GM21447 (cell line): ENCODE measurements at regions not wholly inside any gene's neighbourhood (a gene's known extent, or its start where the extent isn't known, plus 50 kb on each side); places are given as distances from the start of the nearest gene placed in this dataset.
"Not testable (repeated sequence)": the region's sequence is repeated elsewhere in the genome, so short reads cannot be mapped to it uniquely, and the experiment has no call there.

Experiments used
- ATAC-seq: cut with Tn5 transposase; IDR thresholded peaks from one replicate; pipeline ENCODE4 v1.9.1; 2021; ENCODE audit not compliant: unreplicated experiment

DNA sequence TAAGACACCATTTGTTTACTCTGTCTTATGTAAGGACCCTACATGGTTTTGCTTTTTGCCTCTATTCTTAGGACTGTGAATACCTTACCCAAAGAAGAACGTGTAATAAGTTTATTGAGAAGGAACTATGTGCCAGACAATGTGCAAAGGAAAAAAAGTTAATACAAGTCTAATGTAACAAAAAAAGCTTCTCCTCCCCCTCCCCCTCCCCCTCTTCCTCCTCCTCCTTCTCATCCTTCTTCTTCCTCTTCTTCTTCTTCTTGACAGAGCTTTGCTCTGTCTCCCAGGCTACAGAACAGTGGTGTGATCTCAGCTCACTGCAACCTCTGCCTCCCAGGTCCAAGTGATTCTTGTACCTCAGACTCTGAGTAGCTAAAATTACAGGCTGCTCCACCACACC is 50.9 kb upstream of the MITF start:
- ATAC-seq: no peak

DNA sequence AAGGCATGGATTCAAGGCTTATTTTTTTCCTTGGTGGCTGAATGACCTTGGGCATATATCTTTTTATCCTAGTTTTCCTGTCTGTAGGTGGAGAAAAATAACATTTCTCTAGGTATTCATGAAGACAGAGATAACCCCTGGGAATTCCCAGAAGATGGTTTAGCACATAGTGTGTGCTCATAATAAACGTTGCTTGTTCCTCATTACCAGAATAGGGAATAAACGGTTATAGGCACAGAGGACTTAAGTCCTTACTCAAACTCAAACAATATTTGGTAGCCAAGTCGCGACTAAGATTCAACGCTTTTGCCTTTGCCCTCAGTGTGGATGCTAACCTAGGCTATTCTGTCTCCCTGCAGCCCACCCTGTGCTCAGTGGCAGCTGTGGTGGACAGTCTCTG is 51.6 kb upstream of the MITF start:
- no peak for ATAC-seq

DNA sequence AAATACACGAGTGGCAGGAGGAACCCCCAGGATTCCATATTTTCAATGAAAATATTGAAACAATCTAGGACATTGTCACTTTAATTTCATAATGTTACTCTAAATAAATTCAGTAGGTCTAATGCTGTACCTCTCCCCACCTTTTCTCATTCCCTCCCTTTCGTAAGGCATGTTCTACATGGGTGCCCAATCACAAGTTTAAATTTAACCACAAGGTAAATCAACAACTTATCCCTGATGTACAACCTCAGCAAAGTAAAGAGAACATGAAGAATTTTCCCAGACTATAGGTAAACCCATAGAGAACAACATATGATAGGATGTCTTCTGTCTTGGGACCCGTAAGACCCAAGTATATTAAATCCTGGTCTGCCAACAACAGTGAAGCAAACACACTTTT is 53.2 kb upstream of the MITF start:
- ATAC-seq: no peak

DNA sequence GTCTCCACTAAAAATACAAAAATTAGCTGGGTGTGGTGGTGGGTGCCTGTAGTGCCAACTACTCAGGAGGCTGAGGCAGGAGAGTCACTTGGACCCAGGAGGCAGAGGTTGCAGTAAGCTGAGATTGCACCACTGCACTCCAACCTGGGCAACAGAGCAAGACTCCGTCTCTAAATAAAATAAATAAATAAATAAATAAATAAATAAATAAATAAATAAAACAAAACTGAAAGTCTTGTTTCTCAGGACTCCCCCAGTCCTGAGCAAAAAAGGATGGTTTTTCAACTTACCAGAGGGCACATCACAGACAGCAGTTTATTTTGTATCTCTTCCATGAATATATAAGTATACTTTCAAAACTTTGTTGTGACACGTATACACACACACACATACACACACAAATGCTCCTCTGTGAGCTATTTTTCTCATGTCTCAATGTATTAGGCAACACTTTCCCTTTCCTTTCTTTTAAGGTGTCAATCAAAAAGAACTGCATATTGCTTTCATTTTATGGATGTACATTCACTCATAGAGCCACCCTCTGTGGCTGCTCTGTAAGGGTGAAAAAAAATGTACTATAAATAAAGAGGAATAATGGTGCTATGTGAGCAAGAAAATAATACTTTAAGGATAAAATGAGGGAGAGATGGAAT is 54.8 kb upstream of the MITF start:
- no peak for ATAC-seq

DNA sequence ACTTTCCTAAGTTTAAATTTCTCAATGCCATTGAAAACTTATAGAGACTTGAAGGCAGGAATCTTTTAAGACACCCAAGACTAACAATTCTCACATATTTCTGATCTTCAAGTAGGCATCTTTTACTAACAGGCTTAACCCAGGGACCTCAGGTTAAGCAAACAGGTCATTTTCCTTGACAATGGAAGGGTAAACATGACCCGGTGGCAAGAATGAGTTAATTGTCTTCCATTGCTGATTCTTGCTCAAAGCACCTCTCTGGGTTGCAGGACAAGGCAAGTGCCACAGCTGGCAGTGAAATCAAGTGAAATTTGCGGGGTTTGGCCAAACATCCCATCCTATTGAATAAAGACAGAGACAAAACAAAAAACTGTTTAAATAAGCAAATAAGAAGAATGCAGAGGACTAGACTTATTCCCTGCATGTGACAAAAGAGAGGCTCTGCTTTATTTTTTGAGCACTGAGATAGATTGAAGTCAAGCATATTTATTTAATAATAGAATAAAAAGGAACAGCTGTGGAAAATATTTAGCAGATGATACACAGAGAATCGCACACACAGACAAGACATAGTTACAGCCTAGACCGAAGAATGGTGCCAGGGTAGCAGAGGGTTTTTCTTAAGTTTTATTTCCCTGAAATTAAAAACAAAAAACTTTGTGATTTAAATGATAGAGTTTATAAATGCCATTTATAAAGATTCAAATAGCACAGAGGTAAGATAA is 56.0 kb upstream of the MITF start:
- no peak for ATAC-seq

DNA sequence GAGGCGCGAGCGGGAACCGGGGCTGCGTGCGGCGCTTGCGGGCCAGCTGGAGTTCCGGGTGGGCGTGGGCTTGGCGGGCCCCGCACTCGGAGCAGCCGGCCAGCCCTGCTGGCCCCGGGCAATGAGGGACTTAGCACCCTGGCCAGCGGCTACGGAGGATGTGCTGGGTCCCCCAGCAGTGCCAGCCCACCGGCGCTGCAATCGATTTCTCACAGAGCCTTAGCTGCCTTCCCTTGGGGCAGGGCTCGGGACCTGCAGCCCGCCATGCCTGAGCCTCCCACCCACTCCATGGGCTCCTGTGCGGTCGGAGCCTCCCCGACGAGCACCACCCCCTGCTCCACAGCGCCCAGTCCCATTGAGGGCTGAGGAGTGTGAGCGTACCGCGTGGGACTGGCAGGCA is 61.8 kb upstream of the MITF start:
- ATAC-seq: not testable (repeated sequence)

DNA sequence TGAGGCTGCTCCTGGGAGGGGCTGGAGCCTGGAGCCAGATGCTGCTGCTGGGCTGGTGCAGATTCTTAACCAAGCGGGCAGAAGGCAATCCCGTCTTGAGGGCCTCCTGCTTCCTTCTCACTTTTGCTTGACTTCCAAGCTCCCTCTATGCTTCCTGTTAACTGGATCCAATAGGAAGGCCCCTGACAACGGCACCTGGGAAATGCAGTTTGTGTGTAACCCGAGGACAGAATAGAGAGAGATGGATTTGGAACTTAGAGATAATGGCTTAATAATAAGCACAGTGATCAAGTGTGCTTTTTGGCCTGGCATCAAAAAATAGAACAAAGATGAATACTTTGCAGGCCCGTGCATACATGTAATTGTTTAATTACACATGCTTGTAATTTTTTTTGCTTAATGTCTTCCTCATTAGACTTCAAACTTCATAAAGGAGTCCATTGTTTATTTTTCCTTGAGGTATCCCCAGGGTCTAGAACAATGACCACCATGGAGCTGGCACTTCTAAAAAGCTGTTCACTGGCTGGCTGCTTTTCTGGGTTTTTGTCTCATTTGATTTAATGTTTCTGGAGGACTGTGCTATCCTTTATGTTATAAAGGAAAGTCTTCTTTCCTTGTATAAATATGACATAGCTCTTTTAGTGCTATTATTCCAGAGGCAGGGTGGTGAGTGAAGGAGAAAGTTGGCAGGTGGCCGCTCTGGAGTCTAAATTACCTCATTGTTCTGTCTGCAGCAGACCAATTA is 63.3 kb upstream of the MITF start:
- ATAC-seq: no peak

DNA sequence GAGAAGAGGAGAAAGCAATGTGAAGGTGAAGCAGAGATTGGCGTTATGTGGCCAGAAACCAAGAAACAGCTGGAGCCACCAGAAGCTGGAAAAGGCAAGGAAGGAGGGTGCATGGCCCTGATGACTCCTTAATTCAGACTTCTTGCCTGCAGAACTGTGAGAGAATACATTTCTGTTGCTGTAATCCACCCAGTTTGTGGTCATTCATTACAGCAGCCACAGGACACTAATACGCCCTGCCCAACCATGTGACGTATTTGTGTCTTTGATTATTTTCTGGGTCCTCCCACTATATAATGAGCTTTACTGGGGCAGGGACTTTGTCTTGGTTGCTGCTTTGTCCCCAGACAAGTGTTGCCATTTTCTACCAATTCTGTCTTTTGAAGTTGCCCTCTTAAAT is 64.5 kb upstream of the MITF start:
- ATAC-seq: no peak

DNA sequence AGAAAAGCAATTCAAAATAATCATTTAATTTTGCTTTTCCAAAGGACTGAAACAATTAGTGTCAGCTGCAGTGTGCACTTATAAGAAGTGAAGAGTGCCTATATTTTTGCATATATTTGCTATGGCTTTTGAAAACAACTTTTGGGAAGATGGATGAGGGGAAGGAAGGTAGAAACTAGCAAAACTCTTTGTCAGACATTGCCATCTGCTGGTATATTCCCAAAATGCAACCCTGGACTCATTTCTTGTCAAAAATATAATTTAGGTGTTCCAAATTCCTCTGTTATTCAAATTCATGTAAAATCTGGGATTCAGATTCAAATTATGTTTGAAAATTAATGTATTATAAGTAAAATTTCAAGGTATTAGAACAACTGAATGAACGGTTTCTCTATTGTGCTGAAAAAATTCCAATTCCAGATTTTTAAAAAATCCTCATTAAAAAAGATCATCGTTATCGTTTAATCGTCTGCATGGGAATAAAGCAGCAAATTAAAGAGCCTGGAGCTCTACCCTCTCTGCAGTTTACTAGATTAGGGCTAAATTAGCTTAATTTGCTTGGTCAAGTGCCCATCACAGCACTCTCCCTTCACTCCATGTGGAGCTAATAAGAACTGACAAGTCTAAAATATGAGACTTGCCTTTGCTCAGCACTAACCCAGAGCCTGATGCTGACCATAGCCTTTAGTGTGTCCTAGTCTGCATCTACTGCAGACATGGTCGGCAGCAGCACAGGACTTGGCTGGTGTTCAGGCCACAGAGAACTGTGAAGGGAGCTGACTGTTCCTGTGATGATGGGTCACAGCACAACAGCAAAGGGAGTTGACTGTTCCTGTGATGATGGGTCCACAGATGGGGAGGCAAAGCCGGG is 67.9 kb upstream of the MITF start:
- ATAC-seq: no peak

DNA sequence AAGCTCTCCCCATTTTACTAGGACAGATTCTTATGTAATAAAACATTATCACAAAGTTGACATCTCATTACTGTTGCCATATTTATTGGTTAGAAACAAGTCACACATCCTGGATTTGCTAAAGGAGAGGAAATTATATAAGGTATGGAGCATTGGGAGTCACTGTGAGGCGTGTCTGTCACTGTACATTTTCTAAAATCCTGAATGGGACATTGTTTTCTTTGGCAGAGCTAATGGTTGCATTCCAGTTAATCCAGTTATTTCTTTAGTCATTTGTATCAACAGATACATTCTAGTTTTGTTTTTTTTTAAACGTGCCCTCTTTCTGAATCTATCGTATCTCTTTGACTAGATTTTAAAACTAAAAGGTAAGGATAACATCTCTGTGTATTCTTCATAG is 70.2 kb upstream of the MITF start:
- ATAC-seq: no peak

DNA sequence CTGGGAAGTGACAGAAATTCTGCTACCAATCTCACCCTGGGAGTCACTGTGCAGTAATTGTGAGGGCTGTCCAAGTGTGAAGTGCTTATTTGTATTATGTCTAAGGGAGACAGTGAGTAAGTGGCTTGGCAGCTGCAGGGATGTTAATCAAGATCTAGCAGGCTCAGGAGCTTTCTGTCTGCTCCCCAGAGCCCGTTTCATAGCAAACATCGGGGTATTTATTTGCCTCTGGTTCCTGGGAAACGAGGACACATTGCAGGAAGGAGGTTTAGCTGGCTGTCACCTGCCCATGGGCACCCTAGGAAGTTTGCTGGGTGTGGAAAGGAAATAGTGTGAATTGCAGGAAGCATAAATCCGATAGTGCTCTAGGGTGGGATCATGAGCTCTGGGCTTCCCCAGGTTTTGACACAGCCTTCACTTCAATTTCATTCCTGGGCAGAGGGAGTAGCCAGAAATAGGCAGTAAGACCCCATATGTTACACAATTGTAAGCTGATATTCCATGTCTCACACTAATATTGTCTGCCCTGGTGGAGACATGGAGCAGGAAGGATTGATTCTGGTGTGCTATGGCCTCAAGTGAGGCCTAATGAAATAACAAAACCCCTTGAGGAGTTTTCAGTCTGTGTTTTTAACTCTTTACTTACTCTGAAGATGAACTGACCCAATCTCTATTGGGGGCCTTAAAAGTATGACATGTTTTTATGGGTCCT is 74.1 kb upstream of the MITF start:
- no peak for ATAC-seq

DNA sequence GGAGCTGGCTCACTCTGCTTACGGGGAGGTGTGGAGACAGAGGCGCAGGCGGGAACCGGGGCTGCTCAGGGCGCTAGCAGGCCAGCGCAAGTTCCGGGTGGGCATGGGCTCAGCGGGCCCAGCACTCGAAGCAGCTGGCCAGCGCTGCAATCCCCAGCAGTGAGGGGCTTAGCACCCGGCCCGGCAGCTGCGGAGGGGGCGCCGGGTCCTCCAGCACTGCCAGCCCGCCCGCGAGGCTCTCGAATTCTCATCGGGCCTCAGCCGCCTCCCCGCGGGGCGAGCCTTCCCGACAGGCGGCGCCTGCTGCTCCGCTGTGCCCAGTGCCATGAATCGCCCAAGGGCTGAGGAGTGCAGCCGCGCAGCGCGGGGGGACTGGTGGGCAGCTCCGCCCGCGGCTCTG is 78.6 kb upstream of the MITF start:
- ATAC-seq: no peak

DNA sequence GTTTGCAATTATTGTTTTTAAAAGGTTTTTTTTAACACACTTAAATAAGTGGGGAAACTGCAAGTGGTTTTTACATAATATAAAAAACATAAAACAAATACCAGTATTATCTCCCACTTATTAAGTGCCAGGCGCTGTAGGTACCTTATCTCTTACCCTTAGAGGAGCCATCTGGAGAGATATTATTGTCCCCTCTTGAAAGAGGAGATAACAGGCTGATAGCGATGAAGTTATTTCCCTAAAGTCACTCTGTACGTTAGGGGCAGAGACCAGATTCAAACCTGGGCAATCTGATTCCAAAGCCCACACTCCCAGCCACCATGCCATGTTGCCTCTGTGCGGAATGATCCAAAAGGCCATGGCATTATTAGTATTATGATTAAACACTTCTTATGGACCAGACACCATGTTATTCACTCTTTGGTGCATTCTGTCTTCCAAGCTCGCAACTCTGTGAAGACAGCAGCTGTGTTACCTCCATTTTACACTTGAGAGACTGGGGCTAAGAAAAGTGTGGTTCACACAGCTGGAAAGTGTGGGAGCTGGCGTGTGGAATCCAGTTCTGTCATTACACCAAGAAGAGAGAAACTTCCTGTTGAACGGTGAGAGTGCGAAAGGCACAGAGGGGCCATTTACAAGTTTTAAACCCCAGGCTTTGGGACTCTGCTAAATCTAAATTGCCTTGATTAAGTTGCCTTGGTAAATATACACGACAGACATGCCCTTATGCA is 79.9 kb upstream of the MITF start:
- ATAC-seq: no peak

DNA sequence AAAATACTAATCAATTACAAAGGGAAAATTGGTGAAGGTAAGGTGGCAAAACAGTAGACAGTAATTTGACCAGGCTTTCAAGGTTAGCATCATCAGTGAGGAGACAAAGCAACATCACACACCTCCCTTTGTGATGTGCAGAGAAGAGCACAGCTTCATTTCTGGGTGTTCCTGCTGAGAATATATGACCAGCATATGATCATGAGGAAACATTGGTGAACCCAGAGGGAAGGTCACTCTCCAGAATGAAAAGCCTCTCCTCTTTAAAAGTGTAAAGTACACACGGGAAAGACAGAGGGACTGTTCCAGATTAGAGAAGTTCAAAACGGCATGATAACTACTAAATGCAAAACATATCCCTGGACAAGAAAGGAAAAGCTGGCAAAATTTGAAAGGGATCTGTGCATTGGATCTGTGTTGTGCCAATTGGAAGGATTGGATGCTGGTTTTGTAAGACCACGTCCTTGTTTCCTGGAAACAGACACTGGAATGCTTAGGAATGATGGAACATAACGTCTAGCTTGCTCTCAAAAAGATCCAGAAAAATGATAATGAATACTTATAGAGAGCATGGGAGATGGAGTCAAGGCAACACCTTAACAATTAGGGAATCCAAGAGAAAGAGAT is 80.6 kb upstream of the MITF start:
- no peak for ATAC-seq

DNA sequence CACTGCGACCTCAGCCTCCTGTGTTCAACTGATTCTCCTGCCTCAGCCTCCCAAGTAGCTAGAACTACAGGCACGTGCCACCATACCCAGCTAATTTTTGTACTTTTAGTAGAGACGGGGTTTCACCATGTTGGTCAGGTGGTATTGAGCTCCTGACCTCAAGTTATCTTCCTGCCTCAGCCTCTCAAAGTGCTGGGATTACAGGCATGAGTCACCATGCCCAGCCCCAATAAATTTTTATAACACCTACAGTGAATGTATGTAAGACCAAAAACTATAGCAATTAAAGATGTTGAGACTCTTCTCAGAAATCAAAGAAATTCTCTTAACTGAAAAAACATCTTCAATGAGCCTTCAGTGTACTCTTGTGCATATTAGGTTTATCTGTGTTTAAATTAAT is 82.2 kb upstream of the MITF start:
- ATAC-seq: not testable (repeated sequence)

DNA sequence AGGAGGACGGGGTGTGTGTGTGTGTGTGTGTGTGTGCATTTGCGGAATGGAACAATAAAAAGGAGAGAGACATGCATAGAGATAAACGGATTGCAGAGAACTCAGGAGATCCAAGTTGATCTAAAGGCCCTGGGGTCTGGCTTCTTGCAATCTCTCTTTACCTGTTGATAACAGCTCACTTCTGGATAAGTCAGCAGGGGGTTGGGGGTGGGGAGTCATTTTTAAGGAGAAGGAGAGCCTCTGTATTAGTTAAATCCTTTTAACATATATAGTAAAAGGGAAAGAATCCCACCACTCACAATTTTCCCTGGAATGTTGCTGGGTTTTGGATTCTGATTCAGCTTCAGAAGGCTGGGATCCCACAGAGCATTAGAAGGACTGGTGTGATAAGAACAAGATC is 87.5 kb upstream of the MITF start:
- ATAC-seq: no peak

DNA sequence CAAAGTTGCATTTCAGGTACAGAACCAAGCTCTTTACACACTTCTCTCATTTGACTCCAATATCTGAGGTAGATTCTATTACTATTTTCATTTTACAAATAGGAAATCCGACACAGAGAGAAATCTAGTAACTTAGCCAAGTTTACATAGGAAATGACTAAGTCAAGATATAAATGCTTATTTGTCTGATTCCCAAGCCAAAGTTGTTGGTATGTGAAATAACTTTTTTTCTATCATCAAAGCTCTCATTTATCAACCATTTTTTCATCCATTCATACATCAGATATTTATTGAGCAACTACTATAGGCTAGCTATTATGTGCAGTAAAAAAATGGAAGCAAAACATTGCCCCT is 89.2 kb upstream of the MITF start:
- ATAC-seq: no peak

DNA sequence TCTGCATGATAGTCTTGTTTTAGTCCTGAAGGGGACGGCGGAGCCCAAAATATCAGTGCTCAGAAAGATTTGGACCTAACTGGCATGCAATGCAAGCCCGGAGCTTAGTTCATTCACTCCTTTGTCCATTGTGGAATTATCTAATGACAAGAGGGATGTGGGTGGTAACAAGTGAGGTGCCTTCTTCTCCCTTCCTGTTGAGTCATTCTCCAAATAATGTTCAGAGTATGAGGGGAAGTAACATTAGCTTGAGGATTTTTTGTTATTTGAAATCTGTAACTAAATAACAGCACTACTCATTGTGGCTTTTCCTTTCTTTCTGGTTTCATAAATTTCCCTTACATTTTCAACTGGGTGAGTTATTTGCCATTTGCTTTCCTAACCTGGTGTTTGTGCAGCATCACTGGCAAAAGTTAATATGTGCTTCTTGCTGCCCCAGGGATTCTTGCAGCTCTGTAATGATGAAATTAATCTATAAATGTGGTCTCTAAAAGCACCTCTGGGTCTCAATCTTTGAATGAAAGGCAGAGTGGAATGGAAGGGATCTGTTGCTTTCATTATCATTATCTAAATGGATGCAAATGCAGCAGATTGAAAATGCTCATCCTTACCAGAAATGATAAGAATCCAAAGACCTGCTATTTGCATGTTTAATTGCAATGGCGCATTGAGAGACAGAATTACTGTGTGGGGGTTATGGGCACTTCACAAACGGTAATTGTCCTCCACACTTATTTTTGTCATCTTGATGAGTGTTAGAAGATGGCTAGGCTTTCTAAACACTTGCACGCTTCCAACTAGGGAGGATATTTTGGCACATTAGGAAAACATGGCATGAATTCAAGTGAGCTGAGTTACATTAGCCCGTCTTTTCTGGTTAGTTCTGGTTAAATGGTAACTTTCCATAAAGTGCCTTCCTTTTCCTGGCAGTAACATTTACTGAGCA is 89.9 kb upstream of the MITF start:
- ATAC-seq: no peak

DNA sequence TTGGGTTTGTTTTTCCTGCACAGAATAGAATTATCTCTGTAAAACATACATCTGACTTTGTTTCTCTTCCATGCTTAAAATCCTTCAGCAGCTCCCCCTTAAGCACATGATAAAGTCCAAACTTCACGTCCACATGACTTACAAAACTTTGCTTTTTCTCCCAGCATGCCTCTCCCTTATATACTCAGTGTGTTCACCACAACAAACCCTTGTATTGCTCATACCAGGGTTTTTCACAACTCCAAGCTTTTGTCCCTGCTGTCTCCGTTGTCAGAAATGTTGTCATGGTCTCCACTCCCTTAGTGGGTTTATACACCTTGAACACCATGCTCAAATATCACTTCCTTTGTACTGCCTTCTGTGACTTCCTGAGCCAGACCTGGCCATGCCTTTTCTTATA is 91.1 kb upstream of the MITF start:
- no peak for ATAC-seq
